WERI-Rb-1 (cell line): ENCODE measurements at regions not wholly inside any gene's neighbourhood (a gene's known extent, or its start where the extent isn't known, plus 50 kb on each side); places are given as distances from the start of the nearest gene placed in this dataset.
A peak's percentile ranks its signal among the peaks of the same experiment; 100 is the strongest.

Source experiments
- DNase-seq: peaks from one replicate; pipeline ENCODE4 v3.0.0-alpha.2; 2020
- H3K27ac ChIP-seq: fragments of 250-450 bp; sonication (Bioruptor Pico); 2 replicates; pipeline ENCODE4 v1.5.1; 2020; ENCODE audit warnings: mild to moderate bottlenecking, moderate library complexity
- H3K27me3 ChIP-seq: fragments of 250-450 bp; sonication (Bioruptor Pico); 2 replicates; pipeline ENCODE4 v1.5.1; 2021; ENCODE audit warnings: mild to moderate bottlenecking, low read depth, moderate library complexity; ENCODE audit not compliant: insufficient read depth, severe bottlenecking
- H3K36me3 ChIP-seq: fragments of 250-450 bp; sonication (Bioruptor Pico); 2 replicates; pipeline ENCODE4 v1.5.1; 2020; ENCODE audit warnings: mild to moderate bottlenecking, moderate library complexity
- H3K4me3 ChIP-seq: 2 replicates; pipeline ENCODE4 v1.5.1; 2011; ENCODE audit warnings: low read depth, mild to moderate bottlenecking, control low read depth, low read length
- H3K9me3 ChIP-seq: fragments of 250-450 bp; sonication (Bioruptor Pico); 2 replicates; pipeline ENCODE4 v1.5.1; 2021; ENCODE audit warnings: mild to moderate bottlenecking, moderate library complexity; ENCODE audit not compliant: severe bottlenecking
- CTCF ChIP-seq: IDR thresholded peaks from 2 replicates; pipeline ENCODE4 v1.5.1; 2011; ENCODE audit warnings: low read depth, mild to moderate bottlenecking, control low read depth, inconsistent platforms, low read length

- no peak for TF ChIP-seq CTCF
- no peaks in the 10 kb centered on the region for H3K36me3 ChIP-seq
- H3K27ac ChIP-seq, result no peak overlapping the region
- H3K27me3 ChIP-seq, result no peaks in the 10 kb centered on the region
- no peak overlapping the region for H3K4me3 ChIP-seq
- no peaks in the 10 kb centered on the region for H3K9me3 ChIP-seq
- no peak for DNase-seq
These were observed 198.5 kb upstream of the GADL1 start for GRCh38 chr3:31092748-31093589.

GRCh38 chr3:31093606-31094005, 199.1 kb upstream of the GADL1 start:
- TF ChIP-seq CTCF, result no peak
- Histone ChIP-seq H3K27ac (no peak overlapping the region), H3K9me3 (no peaks in the 10 kb centered on the region), H3K4me3 (no peak overlapping the region), H3K27me3 (no peaks in the 10 kb centered on the region), H3K36me3 (no peaks in the 10 kb centered on the region)
- no peak for DNase-seq

GRCh38 chr3:31094048-31094447, 199.6 kb upstream of the GADL1 start:
- Histone ChIP-seq H3K27me3 (no peaks in the 10 kb centered on the region), H3K27ac (no peak overlapping the region), H3K4me3 (no peak overlapping the region), H3K9me3 (no peaks in the 10 kb centered on the region), H3K36me3 (no peaks in the 10 kb centered on the region)
- no peak for DNase-seq
- TF ChIP-seq CTCF, result no peak

- Histone ChIP-seq H3K4me3 (no peak overlapping the region), H3K27me3 (no peaks in the 10 kb centered on the region), H3K27ac (no peak overlapping the region), H3K36me3 (no peaks in the 10 kb centered on the region), H3K9me3 (no peaks in the 10 kb centered on the region)
- TF ChIP-seq CTCF, result no peak
- DNase-seq, result no peak
These were observed 200.8 kb upstream of the GADL1 start for GRCh38 chr3:31095255-31095654.

GRCh38 chr3:31096661-31097395, 202.4 kb upstream of the GADL1 start:
- peak; percentile 41 for DNase-seq
- TF ChIP-seq CTCF, result no peak
- no peaks in the 10 kb centered on the region for H3K36me3 ChIP-seq
- H3K27me3 ChIP-seq, result no peaks in the 10 kb centered on the region
- H3K9me3 ChIP-seq, result no peaks in the 10 kb centered on the region
- H3K4me3 ChIP-seq, result no peak overlapping the region
- peak overlapping the region; percentile 47 for H3K27ac ChIP-seq
